Lower leg skin (tissue), 4 donors: ENCODE measurements at regions not wholly inside any gene's neighbourhood (a gene's known extent, or its start where the extent isn't known, plus 50 kb on each side); places are given as distances from the start of the nearest gene placed in this dataset.

Source experiments
- DNase-seq, 2 donors: peaks; one replicate each; pipeline ENCODE4 v3.0.0-alpha.2; 2019; ENCODE audit warnings: low spot score in 2 of 2
- H3K4me3 ChIP-seq: fragments of 200-600 bp; sonication (generic); 2 replicates; pipeline ENCODE4 v1.5.1; 2017; ENCODE audit warnings: mild to moderate bottlenecking, low read depth; ENCODE audit not compliant: poor library complexity, severe bottlenecking
- POLR2A ChIP-seq, 2 donors: fragments of 450-650 bp; IDR thresholded peaks; one replicate each; pipeline ENCODE4 v1.6.1; 2016 to 2017; ENCODE audit warnings: antibody characterized with exemption in 2 of 2, mild to moderate bottlenecking in 1 of 2, moderate library complexity in 1 of 2
- WGBS, 2 donors: methylation state at CpG; one replicate each; pipeline ENCODE4 v1.1.5; 2018; 5-methylcytosine and 5-hydroxymethylcytosine counted together
- intact Hi-C: fragments of 100-400 bp; cut with DNase I; formaldehyde crosslinking; loops from one replicate; pipeline ENCODE4 v1.15.0; 2023; ENCODE audit warnings: low total_unique reads
- TF ChIP-seq, protein P1 (sequence below), 3 donors: fragments of 450-650 bp; IDR thresholded peaks; one replicate each; pipeline ENCODE4 v1.5.1; 2016; ENCODE audit warnings: antibody characterized with exemption in 3 of 3, mild to moderate bottlenecking in 3 of 3, moderate library complexity in 2 of 3

DNA sequence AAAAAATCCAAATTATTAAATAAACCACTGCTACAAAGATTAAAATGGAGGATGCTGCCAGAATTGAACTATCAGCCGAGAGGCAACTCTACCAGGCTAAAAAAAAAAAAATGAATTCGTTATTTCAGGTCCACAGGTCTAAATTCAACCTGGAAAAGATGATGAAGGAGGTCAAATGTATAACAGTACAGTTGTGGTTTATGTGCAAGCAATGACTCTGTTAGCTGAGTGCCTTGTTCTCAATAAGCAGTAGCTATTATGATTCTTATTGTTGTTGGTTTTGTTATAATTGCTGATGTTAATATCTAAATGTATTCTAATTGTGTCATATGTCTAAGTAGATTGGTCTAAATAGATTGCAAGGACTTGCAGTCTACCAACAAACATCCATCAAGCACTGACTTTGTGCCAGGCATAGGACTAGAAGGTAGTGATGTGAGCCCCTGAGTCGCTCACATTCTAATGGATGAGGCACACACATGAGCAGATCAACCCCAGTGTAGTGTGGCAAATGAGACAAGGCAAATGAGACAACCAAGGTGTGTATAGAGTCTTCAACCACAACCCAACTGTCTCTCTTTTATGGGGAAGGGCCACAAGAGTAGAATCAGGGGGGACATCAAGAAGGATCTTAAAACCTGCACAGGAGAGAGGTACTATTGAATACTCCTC lies 77.0 kb upstream of the PLEKHG7 start:
- 91 to 93% methylated on average over 3 of the region's 3 CpGs for WGBS, 2 donors
- intact Hi-C loops: no loop called here

DNA sequence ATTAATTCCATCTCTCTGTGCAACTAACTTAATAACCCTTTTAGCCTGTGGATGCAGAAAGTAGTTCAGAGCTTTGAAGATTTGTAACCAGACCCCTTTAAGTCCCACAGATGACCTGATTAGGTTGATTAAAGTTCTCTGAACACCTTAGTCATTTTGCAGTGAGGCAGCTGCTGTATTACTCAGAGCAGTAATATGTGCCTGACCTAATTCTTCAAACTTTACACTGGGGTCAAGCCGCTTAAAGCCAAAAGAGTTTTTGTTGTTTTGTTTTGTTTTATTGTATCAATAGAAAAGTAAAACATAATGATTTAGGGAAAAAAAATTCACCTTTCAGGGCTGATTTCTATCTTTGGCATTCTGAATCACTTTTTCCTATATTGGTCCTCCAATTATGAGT lies 78.6 kb upstream of the PLEKHG7 start:
- WGBS, 2 donors: 93 to 94% methylated on average over 1 of the region's 1 CpG
- no peak overlapping the region for H3K4me3 ChIP-seq
- intact Hi-C loops: no loop called here
- TF ChIP-seq POLR2A (IDR thresholded peaks at IDR 0.05): no peak
- TF ChIP-seq, protein P1, sequence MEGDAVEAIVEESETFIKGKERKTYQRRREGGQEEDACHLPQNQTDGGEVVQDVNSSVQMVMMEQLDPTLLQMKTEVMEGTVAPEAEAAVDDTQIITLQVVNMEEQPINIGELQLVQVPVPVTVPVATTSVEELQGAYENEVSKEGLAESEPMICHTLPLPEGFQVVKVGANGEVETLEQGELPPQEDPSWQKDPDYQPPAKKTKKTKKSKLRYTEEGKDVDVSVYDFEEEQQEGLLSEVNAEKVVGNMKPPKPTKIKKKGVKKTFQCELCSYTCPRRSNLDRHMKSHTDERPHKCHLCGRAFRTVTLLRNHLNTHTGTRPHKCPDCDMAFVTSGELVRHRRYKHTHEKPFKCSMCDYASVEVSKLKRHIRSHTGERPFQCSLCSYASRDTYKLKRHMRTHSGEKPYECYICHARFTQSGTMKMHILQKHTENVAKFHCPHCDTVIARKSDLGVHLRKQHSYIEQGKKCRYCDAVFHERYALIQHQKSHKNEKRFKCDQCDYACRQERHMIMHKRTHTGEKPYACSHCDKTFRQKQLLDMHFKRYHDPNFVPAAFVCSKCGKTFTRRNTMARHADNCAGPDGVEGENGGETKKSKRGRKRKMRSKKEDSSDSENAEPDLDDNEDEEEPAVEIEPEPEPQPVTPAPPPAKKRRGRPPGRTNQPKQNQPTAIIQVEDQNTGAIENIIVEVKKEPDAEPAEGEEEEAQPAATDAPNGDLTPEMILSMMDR (IDR thresholded peaks at IDR 0.05): no peak
- DNase-seq: no peak

More for the DNA sequence above, 77.0 kb upstream of the PLEKHG7 start:
- no peak overlapping the region for H3K4me3 ChIP-seq
- TF ChIP-seq, protein P1 (IDR thresholded peaks at IDR 0.05): no peak
- TF ChIP-seq POLR2A (IDR thresholded peaks at IDR 0.05): no peak
- no peak for DNase-seq

DNA sequence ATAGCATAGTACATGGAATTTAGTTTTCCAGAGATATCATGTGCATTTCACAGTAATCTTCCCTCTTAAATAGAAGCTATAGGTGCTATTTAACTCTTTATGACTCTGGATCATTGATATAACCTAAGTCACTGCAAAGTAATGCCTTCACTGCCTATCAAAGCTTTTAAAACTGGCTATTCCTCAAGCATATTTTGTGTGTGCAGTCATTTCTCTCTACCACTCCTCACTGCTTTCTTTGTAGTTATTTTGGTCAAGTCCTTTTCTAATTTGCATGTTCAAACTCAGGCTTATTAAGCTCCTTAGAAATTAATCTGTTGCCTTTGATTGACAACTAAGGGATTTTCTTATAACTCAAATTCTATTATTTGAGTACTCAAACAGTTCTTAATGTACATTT lies 79.4 kb upstream of the PLEKHG7 start:
- no peak overlapping the region for H3K4me3 ChIP-seq
- TF ChIP-seq POLR2A (IDR thresholded peaks at IDR 0.05): no peak
- TF ChIP-seq, protein P1 (IDR thresholded peaks at IDR 0.05): no peak
- DNase-seq: no peak
- intact Hi-C loops: no loop called here

DNA sequence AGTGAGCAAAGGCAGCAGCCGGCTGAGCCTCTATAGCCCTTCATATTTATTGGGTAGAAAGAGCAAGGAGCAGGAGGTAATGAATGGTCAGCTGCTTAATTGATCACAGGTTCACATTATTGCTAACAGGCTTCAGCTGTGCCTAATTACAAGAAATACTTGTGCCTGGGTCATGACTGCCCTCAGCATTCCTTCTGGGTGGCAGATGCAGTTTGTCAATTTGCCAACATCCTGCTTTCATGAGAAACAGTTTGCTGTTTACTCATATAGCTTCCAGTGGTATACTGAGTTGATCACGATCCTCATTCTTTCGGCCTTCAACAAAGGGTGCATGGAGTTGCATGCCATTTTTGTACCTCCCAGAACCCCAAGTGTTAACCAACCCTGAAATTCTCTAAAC lies 81.0 kb upstream of the PLEKHG7 start:
- 85 to 87% methylated on average over 3 of the region's 3 CpGs for WGBS, 2 donors
- H3K4me3 ChIP-seq: no peak overlapping the region
- TF ChIP-seq, protein P1 (IDR thresholded peaks at IDR 0.05): no peak
- no peak for TF ChIP-seq POLR2A (IDR thresholded peaks at IDR 0.05)
- DNase-seq: no peak
- intact Hi-C loops: no loop called here

DNA sequence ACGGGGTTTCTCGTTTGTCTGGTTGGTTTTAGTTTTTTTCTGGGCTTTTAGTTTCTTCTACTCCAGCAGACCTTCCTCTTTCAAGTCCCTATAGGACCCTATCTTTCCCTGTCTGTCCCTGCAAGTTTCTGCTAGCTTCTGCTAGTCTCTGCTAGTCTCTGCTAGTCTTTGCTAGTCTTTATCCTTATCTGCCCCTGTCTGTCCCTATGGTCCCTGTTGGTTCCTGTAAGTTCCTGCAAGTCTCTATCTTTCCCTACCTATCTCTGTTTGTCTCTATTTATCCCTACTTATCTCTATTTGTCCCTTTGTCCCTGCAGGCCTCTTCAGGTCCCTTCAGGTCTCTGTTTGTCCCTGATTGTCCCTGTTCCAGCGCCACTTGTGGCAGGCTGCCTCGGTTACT lies 81.5 kb upstream of the PLEKHG7 start:
- 93 to 94% methylated on average over 4 of the region's 4 CpGs for WGBS, 2 donors
- intact Hi-C loops: no loop called here

More for the DNA sequence above, 81.5 kb upstream of the PLEKHG7 start:
- DNase-seq: no peak
- no peak overlapping the region for H3K4me3 ChIP-seq
- TF ChIP-seq POLR2A (IDR thresholded peaks at IDR 0.05): no peak
- TF ChIP-seq, protein P1 (IDR thresholded peaks at IDR 0.05): no peak
